Hematopoietic multipotent progenitor cell treated with erythropoietin and hydrocortisone succinate and interleukin-3 and kit ligand, for 4 days (in vitro differentiated cells): ENCODE measurements at regions not wholly inside any gene's neighbourhood (a gene's known extent, or its start where the extent isn't known, plus 50 kb on each side); places are given as distances from the start of the nearest gene placed in this dataset.
"Not testable (repeated sequence)": the region's sequence is repeated elsewhere in the genome, so short reads cannot be mapped to it uniquely, and the experiment has no call there.

Source experiments
- DNase-seq: peaks from one replicate; pipeline ENCODE4 v3.0.0-alpha.2; 2015

GRCh38 chr1:194469282-194469681 lies 1282.9 kb upstream of the B3GALT2 start:
- no peak for DNase-seq

- no peak for DNase-seq
These were observed 1280.3 kb upstream of the B3GALT2 start for GRCh38 chr1:194466706-194467105.

DNA sequence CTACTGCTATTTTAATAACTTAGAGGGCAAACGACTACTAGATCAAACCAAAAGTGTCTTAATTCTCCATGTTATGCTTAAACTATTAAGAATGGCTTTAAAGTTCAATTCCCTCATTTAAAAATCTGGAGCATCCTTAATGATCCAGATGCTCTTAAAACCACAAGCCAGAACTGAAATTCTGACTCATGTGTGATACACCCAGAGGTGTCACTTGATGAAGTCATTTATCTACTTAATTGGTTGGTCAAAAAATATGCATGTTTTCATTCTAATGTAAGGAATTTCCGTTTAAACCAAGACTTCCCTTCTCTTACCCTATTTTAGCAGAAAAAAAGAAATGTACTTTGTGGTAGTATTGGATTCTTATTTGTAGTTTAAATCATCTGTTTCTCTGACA lies 1261.2 kb upstream of the B3GALT2 start:
- DNase-seq = no peak

- no peak for DNase-seq
These were observed 1258.8 kb upstream of the B3GALT2 start for GRCh38 chr1:194445244-194445643.

- no peak for DNase-seq
These were observed 1256.6 kb upstream of the B3GALT2 start for GRCh38 chr1:194442901-194443575.

DNA sequence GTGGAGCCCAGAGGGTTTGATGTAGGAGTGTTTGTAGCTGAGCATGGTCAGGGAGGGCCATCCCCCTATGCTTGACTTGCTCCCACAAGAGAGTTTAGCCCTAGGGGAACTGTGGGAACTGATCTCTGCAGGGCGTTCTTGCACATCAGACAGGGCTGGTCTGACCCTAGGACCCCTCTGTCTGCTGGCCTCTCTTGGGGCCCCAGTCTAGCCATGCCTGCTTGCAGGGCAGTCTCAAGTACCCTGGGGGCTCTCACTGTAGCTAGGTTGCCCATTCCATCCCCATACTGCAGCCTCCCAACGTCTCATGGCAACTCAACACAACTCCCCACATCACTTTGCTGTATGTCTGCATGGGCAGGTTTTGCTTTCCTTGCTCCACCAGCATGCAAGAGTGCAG lies 1250.7 kb upstream of the B3GALT2 start:
- no peak for DNase-seq

DNA sequence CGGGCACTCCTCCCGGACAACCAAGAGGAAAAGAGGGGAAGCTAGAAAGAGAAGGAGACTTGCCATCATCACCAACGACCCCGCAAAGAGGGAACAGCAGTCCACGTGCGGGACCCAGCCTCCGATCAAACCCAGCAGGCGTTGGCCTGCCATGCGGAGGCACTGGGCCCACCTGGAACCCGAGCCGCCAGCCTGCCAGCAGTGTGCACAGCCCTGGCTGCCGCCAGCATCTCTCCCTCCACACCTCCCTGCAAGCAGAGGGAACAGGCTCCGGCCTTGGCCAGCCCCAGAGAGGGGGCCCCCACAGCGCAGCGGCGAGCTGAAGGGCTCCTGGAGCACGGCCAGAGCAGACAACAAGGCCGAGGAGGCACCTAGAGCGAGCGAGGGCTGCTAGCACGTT lies 1244.7 kb upstream of the B3GALT2 start:
- no peak for DNase-seq

GRCh38 chr1:194420706-194421105 lies 1234.3 kb upstream of the B3GALT2 start:
- DNase-seq = no peak

DNA sequence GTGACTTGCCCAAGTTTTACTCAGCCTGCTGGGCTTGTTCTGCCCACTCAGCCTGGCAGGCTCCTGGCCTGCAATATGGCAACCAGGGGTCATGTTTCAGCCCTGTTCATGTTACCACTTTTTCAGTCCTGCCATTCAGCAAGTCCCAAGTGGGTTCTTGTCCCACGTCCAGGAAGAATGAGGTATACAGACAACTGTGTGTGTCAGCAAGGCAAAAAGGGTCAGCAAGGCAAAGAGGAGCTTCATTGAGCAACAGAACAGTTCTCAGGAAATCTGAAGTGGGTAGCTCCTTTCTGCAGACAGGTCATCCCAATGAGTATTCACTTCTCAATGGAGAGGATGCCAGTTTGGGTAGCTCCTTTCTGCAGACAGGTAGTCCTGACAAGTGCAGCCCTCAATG lies 1233.3 kb upstream of the B3GALT2 start:
- DNase-seq = no peak

DNA sequence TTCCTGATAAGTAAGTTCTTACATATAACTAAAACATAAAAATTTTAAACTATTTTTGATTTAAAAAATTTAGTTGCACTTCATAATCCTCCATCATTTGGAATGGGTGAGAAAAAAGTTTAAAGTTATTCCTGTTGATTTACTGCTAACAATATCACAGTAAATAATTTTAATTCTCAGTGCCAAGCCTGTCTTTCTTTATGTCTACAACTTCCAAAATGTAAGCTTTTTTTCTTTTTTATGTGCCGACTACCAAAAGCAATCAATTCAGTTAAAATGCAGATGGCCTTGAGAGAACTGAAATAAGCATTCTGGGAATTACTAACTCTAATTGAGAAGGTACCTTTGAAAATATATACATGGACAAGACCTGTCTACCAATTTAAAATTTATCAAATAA lies 1224.3 kb upstream of the B3GALT2 start:
- no peak for DNase-seq

DNA sequence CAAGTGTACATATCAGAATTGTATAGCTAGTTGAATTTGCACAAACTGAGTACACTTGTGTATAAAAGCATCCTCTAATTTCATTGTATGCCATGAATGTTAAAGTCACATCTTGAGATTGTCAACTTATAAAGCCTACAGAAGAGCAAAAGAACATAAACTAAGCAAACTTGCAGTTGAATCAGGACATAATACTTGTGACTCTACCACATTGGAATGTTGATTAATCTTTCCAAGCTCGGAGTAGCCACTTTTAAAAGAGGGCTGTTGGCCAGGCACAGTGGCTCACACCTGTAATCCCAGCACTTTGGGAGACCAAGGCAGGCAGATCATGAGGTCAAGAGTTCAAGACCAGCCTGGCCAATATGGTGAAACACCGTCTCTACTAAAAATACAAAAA lies 1220.8 kb upstream of the B3GALT2 start:
- DNase-seq = not testable (repeated sequence)

GRCh38 chr1:194394676-194395075 lies 1208.3 kb upstream of the B3GALT2 start:
- no peak for DNase-seq

DNA sequence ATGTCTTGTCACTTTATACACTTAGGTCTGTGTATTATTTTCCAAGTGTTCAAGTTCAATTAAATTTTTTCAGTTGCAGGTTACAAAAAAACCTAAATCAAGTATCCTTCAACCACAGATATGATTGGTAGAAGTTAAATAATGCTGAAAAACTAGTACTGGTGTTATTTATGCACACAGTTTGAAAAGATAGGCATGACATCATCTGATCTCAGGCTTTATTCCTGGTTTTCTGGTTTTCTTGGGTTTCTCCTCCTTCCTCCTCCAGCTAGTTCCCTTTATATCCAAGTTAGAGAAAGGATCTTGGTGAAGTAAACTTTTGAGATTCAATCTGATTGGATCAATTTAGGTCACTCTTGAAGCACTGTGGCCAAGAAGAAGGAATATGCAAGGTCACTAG lies 1201.1 kb upstream of the B3GALT2 start:
- DNase-seq = no peak

GRCh38 chr1:194378517-194378916 lies 1192.1 kb upstream of the B3GALT2 start:
- DNase-seq = no peak

- DNase-seq = no peak
These were observed 1188.2 kb upstream of the B3GALT2 start for GRCh38 chr1:194374649-194375048.

DNA sequence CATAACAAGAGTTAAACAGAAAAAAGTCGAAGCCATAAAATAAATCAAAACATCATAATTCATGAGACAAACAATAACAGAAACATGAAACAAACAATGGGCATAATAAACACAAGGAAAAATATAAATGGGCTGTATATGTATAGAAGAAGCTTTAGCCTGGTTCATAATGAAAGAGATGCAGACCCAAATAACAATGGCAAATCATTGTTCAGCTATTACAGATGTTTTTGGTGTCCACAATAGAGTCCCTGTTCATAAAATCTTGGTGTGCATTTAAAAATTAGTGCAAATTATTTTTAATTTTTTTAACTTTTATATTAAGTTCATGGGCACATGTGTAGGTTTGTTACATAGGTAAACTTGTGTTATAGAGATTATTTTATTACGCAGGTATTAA lies 1185.9 kb upstream of the B3GALT2 start:
- no peak for DNase-seq

DNA sequence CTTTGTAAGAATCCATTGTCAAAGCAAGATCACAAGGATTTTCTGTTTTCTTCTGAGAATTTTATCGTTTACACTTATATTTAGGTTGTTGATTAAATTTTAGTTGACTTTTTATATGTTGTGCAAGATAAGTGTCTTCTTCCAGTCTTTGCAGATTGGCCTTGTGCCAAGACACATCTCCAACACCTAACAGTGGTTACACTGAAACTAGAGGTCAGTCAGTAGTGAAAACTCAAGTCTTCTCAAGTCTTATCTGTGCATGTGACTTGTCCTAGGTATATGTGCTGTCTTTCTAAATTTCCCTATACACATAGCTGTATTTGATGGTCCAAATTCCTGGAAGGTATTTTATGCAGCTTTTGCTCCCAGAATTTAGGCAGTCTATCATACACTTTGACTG lies 1183.2 kb upstream of the B3GALT2 start:
- DNase-seq = no peak

GRCh38 chr1:194369060-194369459 lies 1182.6 kb upstream of the B3GALT2 start:
- DNase-seq = no peak

DNA sequence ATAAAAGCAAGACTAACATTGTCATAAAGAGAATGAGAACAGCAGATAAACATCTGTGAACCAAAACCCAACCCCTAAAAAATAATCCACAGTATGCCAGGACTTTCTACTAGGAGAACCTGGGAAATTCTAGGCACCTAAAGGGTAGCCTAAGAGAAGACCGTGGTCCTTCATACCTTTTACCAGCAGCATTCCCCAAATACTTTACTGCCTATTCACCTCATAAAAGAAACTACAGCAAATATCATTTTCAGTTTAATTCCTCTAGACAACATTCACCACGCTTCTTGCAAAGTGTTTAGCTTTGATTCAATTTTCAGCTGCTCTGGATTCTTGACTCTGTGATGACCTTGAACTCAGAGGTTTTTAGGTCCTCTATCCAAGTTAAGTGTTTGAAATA lies 1180.7 kb upstream of the B3GALT2 start:
- no peak for DNase-seq

GRCh38 chr1:194366705-194367104 lies 1180.3 kb upstream of the B3GALT2 start:
- no peak for DNase-seq

GRCh38 chr1:194362327-194362726 lies 1175.9 kb upstream of the B3GALT2 start:
- DNase-seq = no peak

- no peak for DNase-seq
These were observed 1175.1 kb upstream of the B3GALT2 start for GRCh38 chr1:194361374-194362131.

DNA sequence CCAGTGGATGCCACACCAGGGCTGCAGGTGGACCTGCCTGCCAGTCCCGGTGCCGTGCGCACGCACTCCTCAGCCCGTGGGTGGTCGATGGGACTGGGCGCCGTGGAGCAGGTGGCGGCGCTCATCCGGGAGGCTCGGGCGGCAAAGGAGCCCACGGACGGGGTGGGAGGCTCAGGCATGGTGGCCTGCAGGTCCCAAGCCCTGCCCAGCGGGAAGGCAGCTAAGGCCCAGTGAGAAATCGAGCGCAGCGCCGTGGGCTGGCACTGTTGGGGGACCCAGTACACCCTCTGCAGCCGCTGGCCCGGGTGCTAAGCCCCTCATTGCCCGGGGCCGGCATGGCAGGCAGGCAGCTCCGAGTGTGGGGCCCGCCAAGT lies 1171.8 kb upstream of the B3GALT2 start:
- no peak for DNase-seq

DNA sequence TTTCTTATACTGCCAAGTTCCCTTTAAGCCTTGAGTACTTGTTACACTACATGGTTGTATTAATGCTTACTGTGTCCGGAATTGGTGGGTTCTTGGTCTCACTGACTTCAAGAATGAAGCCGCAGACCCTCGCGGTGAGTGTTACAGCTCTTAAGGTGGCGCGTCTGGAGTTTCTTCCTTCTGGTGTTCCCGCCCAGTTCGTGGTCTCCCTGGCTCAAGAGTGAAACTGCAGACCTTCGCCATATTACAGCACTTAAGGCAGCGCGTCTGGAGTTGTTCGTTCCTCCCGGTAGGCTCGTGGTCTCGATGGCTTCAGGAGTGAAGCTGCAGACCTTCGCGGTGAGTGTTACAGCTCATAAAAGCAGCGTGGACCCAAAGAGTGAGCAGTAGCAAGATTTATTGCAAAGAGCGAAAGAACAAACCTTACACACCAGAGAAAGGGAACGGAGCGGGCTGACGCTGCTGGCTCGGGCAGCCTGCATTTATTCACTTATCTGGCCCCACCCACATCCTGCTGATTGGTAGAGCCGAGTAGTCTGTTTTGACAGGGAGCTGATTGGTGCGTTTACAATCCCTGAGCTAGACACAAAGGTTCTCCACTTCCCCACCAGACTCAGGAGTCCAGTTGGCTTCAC lies 1171.3 kb upstream of the B3GALT2 start:
- DNase-seq = not testable (repeated sequence)
